A673 (cell line): ENCODE measurements at regions not wholly inside any gene's neighbourhood (a gene's known extent, or its start where the extent isn't known, plus 50 kb on each side); places are given as distances from the start of the nearest gene placed in this dataset.

ENCODE experiments used
- EZH2 ChIP-seq: fragments of 200-600 bp; sonication (generic); IDR thresholded peaks from 2 replicates; pipeline ENCODE4 v1.6.1; 2017; ENCODE audit warnings: borderline replicate concordance, low read depth, mild to moderate bottlenecking, mixed read lengths, antibody characterized with exemption, low read length; ENCODE audit not compliant: poor library complexity, severe bottlenecking
- TF ChIP-seq, protein P1 (sequence below): fragments of 300-800, 200-600 bp; sonication (generic); conservative IDR thresholded peaks from 2 replicates; pipeline ENCODE4 v1.5.1; 2017; ENCODE audit warnings: low read depth, mild to moderate bottlenecking, antibody characterized with exemption, low read length, moderate library complexity, mixed read lengths

DNA sequence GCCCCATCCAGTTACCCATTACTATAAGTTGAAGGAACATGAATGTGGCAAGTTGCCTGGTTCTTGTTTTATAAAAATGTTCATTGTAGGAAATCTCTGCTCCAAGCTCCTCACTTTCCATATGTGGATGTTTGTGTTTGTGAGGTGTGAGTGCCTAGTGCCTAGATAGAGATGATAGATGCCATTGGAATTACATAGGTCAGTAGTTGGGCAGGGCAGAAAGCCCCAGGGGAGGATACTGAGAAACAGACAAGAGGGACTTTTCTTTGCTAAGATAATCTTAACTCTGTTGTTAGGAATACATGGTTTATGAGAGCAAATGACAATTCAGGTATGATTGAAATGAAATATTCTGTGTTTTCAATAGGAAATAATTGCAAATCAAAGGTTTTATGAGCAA lies 226.3 kb upstream of the GRIP1 start:
- TF ChIP-seq, protein P1, sequence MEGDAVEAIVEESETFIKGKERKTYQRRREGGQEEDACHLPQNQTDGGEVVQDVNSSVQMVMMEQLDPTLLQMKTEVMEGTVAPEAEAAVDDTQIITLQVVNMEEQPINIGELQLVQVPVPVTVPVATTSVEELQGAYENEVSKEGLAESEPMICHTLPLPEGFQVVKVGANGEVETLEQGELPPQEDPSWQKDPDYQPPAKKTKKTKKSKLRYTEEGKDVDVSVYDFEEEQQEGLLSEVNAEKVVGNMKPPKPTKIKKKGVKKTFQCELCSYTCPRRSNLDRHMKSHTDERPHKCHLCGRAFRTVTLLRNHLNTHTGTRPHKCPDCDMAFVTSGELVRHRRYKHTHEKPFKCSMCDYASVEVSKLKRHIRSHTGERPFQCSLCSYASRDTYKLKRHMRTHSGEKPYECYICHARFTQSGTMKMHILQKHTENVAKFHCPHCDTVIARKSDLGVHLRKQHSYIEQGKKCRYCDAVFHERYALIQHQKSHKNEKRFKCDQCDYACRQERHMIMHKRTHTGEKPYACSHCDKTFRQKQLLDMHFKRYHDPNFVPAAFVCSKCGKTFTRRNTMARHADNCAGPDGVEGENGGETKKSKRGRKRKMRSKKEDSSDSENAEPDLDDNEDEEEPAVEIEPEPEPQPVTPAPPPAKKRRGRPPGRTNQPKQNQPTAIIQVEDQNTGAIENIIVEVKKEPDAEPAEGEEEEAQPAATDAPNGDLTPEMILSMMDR: no peak
- no peak for TF ChIP-seq EZH2
